Astrocyte (in vitro differentiated cells and primary cell): ENCODE measurements at regions not wholly inside any gene's neighbourhood (a gene's known extent, or its start where the extent isn't known, plus 50 kb on each side); places are given as distances from the start of the nearest gene placed in this dataset.

Experiments used
- DNase-seq: peaks from one replicate; pipeline ENCODE4 v3.0.0-alpha.2; 2010; ENCODE audit warnings: low read depth
- FAIRE-seq: peaks from 2 replicates; lab custom pipeline; 2011; peaks lifted over from hg19 to GRCh38; lab: Jason Lieb, UNC
- H2AFZ ChIP-seq: 2 replicates; pipeline ENCODE4 v1.6.0; 2012; ENCODE audit warnings: low read depth, low read length, inconsistent platforms
- H3K27ac ChIP-seq: 2 replicates; pipeline ENCODE4 v1.5.1; 2011; ENCODE audit warnings: low read depth, low read length, inconsistent platforms
- H3K27me3 ChIP-seq: 2 replicates; pipeline ENCODE4 v1.6.0; 2011; ENCODE audit warnings: low read length, inconsistent platforms; ENCODE audit not compliant: insufficient read depth
- H3K36me3 ChIP-seq: 2 replicates; pipeline ENCODE4 v1.5.1; 2011; ENCODE audit warnings: low read length, inconsistent platforms; ENCODE audit not compliant: insufficient read depth
- H3K4me1 ChIP-seq: 2 replicates; pipeline ENCODE4 v1.5.1; 2011; ENCODE audit warnings: low read length, inconsistent platforms; ENCODE audit not compliant: insufficient read depth
- H3K4me2 ChIP-seq: 2 replicates; pipeline ENCODE4 v1.6.0; 2012; ENCODE audit warnings: low read length, inconsistent platforms
- H3K4me3 ChIP-seq: 2 replicates; pipeline ENCODE4 v1.5.1; 2011; ENCODE audit warnings: low read depth, mild to moderate bottlenecking, low read length, inconsistent platforms; ENCODE audit not compliant: insufficient read depth
- H3K79me2 ChIP-seq: 2 replicates; pipeline ENCODE4 v1.6.0; 2012; ENCODE audit warnings: mild to moderate bottlenecking, low read length, inconsistent platforms; ENCODE audit not compliant: insufficient read depth
- H3K9ac ChIP-seq: 2 replicates; pipeline ENCODE4 v1.6.0; 2012; ENCODE audit warnings: mild to moderate bottlenecking, low read length, inconsistent platforms
- H3K9me3 ChIP-seq: 2 replicates; pipeline ENCODE4 v1.5.1; 2012; ENCODE audit warnings: low read depth, mild to moderate bottlenecking, low read length, inconsistent platforms; ENCODE audit not compliant: insufficient read depth
- H4K20me1 ChIP-seq: 2 replicates; pipeline ENCODE4 v1.6.0; 2012; ENCODE audit warnings: low read length, inconsistent platforms; ENCODE audit not compliant: insufficient read depth
- H3K27ac Mint-ChIP-seq: one replicate; pipeline ENCODE4 v1.8.0; 2021; ENCODE audit warnings: mild to moderate bottlenecking, mixed read lengths; ENCODE audit not compliant: unreplicated experiment
- H3K27me3 Mint-ChIP-seq: one replicate; pipeline ENCODE4 v1.8.0; 2021; ENCODE audit warnings: low read depth, mixed read lengths; ENCODE audit not compliant: unreplicated experiment
- H3K36me3 Mint-ChIP-seq: one replicate; pipeline ENCODE4 v1.8.0; 2021; ENCODE audit warnings: low read depth, mixed read lengths; ENCODE audit not compliant: unreplicated experiment
- H3K4me1 Mint-ChIP-seq: one replicate; pipeline ENCODE4 v1.8.0; 2021; ENCODE audit warnings: low read depth, mixed read lengths; ENCODE audit not compliant: unreplicated experiment
- H3K4me3 Mint-ChIP-seq: one replicate; pipeline ENCODE4 v1.8.0; 2021; ENCODE audit warnings: mild to moderate bottlenecking, moderate library complexity, mixed read lengths; ENCODE audit not compliant: unreplicated experiment
- H3K9me3 Mint-ChIP-seq: one replicate; pipeline ENCODE4 v1.8.0; 2021; ENCODE audit warnings: mild to moderate bottlenecking, mixed read lengths; ENCODE audit not compliant: unreplicated experiment
- EZH2 ChIP-seq: IDR thresholded peaks from 2 replicates; pipeline ENCODE4 v1.6.1; 2012; ENCODE audit warnings: mild to moderate bottlenecking, low read length, inconsistent platforms; ENCODE audit not compliant: insufficient read depth
- TF ChIP-seq, protein P1 (sequence below): IDR thresholded peaks from 2 replicates; pipeline ENCODE4 v1.5.1; 2011; ENCODE audit warnings: low read depth, mild to moderate bottlenecking, inconsistent platforms, low read length, moderate library complexity; ENCODE audit not compliant: insufficient read depth

DNA sequence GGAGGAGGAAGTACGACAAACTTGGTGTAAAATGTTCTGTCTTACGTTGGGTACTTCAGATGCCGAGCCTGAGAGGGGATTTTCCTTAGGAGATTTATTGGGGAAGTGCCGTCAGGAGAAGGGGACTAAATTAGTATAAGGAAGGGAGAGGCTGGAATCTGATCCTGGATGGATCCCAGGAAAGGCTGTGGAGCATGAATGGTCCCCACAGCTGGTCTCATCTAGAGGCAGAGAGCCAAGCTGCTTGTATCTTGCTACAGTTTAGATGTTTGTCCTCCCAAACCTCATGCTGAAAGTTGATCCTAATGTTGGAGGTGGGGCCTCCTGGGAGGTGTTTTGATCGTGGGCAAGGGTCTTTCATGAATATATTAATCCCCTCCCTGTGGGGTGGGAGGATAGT lies 798.4 kb upstream of the EEF2KMT start:
- H3K4me1 ChIP-seq = peaks cover 13% of the 10 kb centered on the region
- H4K20me1 ChIP-seq = no peaks in the 10 kb centered on the region
- no peak overlapping the region for H2AFZ ChIP-seq
- Mint-ChIP-seq H3K36me3 (no peaks in the 10 kb centered on the region), H3K27me3 (peaks cover 5% of the 10 kb centered on the region), H3K27ac (no peak overlapping the region), H3K4me3 (no peak overlapping the region), H3K9me3 (peaks cover 4% of the 10 kb centered on the region), H3K4me1 (peaks cover 7% of the 10 kb centered on the region)
- DNase-seq (peak; percentile 10), FAIRE-seq (no peak)
- no peak for TF ChIP-seq EZH2
- TF ChIP-seq, protein P1, sequence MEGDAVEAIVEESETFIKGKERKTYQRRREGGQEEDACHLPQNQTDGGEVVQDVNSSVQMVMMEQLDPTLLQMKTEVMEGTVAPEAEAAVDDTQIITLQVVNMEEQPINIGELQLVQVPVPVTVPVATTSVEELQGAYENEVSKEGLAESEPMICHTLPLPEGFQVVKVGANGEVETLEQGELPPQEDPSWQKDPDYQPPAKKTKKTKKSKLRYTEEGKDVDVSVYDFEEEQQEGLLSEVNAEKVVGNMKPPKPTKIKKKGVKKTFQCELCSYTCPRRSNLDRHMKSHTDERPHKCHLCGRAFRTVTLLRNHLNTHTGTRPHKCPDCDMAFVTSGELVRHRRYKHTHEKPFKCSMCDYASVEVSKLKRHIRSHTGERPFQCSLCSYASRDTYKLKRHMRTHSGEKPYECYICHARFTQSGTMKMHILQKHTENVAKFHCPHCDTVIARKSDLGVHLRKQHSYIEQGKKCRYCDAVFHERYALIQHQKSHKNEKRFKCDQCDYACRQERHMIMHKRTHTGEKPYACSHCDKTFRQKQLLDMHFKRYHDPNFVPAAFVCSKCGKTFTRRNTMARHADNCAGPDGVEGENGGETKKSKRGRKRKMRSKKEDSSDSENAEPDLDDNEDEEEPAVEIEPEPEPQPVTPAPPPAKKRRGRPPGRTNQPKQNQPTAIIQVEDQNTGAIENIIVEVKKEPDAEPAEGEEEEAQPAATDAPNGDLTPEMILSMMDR = no peak
- no peaks in the 10 kb centered on the region for H3K27me3 ChIP-seq
- H3K27ac ChIP-seq = no peak overlapping the region
- no peaks in the 10 kb centered on the region for H3K79me2 ChIP-seq
- no peaks in the 10 kb centered on the region for H3K9me3 ChIP-seq
- peak overlapping the region; percentile 34 for H3K4me2 ChIP-seq
- no peak overlapping the region for H3K4me3 ChIP-seq
- no peak overlapping the region for H3K9ac ChIP-seq
- H3K36me3 ChIP-seq = no peaks in the 10 kb centered on the region

DNA sequence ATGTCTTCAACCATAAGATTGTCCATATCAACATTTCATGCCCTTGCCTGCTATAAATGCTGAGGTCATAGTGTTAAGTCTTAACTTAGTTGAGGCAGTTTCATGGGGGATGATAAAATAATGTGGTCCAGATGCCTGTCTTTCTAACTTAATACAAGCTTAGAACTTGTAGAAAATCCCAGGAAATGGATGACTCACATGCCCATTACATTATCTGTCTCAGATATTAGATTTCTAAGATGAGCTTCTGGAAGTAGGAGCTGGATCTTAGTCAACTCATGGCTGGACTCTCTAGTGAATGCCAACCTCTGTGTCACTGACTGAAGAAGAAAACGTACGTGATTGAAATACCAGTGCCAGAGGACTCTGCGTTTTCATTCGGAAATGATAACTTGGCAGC lies 797.5 kb upstream of the EEF2KMT start:
- peaks cover 7% of the 10 kb centered on the region for H3K9me3 Mint-ChIP-seq

DNA sequence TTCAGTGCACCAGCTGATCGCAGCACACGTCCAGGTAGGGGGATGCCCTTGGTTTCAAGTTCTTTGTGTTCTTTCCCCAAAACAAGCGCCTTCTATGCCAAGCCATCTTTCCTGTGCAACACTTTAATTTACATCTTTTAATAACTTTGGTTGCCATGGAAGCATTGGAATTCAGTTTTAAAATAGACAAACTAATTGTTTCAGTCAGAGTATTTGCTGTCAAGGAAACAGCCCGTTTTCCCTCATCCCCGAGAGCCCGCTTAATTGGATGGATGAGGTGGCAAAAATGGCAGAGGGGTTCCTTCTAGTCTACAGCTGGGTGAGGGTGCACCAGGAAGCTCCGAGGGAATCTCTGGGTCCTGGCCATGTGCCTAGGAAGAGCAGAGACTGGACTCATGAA lies 793.7 kb upstream of the EEF2KMT start:
- TF ChIP-seq, protein P1 = no peak
- TF ChIP-seq EZH2 = no peak

More for the DNA sequence above, 797.5 kb upstream of the EEF2KMT start:
- Histone ChIP-seq H3K36me3 (no peaks in the 10 kb centered on the region), H3K4me3 (no peak overlapping the region), H3K27ac (peak overlapping the region; percentile 23), H4K20me1 (no peaks in the 10 kb centered on the region), H2AFZ (no peak overlapping the region), H3K27me3 (no peaks in the 10 kb centered on the region), H3K4me1 (peaks cover 13% of the 10 kb centered on the region), H3K4me2 (peak overlapping the region; percentile 34), H3K9me3 (no peaks in the 10 kb centered on the region), H3K9ac (no peak overlapping the region), H3K79me2 (no peaks in the 10 kb centered on the region)
- H3K36me3 Mint-ChIP-seq = no peaks in the 10 kb centered on the region
- peaks cover 7% of the 10 kb centered on the region for H3K27me3 Mint-ChIP-seq
- no peak for FAIRE-seq
- no peak overlapping the region for H3K27ac Mint-ChIP-seq
- H3K4me1 Mint-ChIP-seq = peaks cover 2% of the 10 kb centered on the region
- H3K4me3 Mint-ChIP-seq = no peak overlapping the region
- TF ChIP-seq, protein P1 = no peak
- no peak for TF ChIP-seq EZH2
- DNase-seq = peak; percentile 69

More for the DNA sequence above, 793.7 kb upstream of the EEF2KMT start:
- DNase-seq = no peak
- Histone ChIP-seq H3K79me2 (no peaks in the 10 kb centered on the region), H3K4me2 (peak overlapping the region; percentile 46), H3K27me3 (no peaks in the 10 kb centered on the region), H3K9me3 (no peaks in the 10 kb centered on the region), H3K36me3 (no peaks in the 10 kb centered on the region), H3K27ac (peak overlapping the region; percentile 31), H3K4me1 (peaks cover 13% of the 10 kb centered on the region), H3K4me3 (no peak overlapping the region), H2AFZ (no peak overlapping the region), H4K20me1 (no peaks in the 10 kb centered on the region), H3K9ac (peak overlapping the region; percentile 18)
- Mint-ChIP-seq H3K27ac (no peak overlapping the region), H3K27me3 (peaks cover 8% of the 10 kb centered on the region), H3K4me1 (no peaks in the 10 kb centered on the region), H3K4me3 (no peak overlapping the region), H3K36me3 (peaks cover 2% of the 10 kb centered on the region), H3K9me3 (peaks cover 6% of the 10 kb centered on the region)
- FAIRE-seq = no peak
